Caco-2 (cell line): ENCODE measurements at regions not wholly inside any gene's neighbourhood (a gene's known extent, or its start where the extent isn't known, plus 50 kb on each side); places are given as distances from the start of the nearest gene placed in this dataset.
"Not testable (repeated sequence)": the region's sequence is repeated elsewhere in the genome, so short reads cannot be mapped to it uniquely, and the experiment has no call there.

Experiments used
- BruUV-seq: library from RNA; stranded (reverse); fragments of 400-500 nt; replicated peaks from 2 replicates; lab custom pipeline; 2021; lab: Mats Ljungman, UMichigan
- CTCF ChIA-PET: fragments of 300-600 bp; sonication (Branson Sonifier 250); formaldehyde crosslinking; loops from one replicate; lab custom pipeline; 2022; ENCODE audit warnings: antibody characterized with exemption; lab: Charles Lee
- POLR2A ChIA-PET: fragments of 300-600 bp; sonication (Branson Sonifier 250); formaldehyde crosslinking; loops from one replicate; lab custom pipeline; 2022; ENCODE audit warnings: antibody characterized with exemption; lab: Charles Lee
- DNase-seq, 2 experiments: peaks; one replicate each; pipeline versions ENCODE4 v3.0.0 to v3.0.0-alpha.2; 2020 to 2022
- H3K27me3 ChIP-seq: replicated peaks from 2 replicates; pipeline ENCODE4 v1.6.0; 2011; ENCODE audit warnings: low read length; ENCODE audit not compliant: control insufficient read depth, insufficient read depth
- H3K36me3 ChIP-seq: 2 replicates; pipeline ENCODE4 v1.5.1; 2011; ENCODE audit warnings: low read length; ENCODE audit not compliant: control insufficient read depth, insufficient read depth
- H3K4me1 ChIP-seq: fragments of 250-450 bp; sonication (Bioruptor Pico); 2 replicates; pipeline ENCODE4 v1.5.1; 2020; ENCODE audit warnings: mild to moderate bottlenecking
- H3K4me3 ChIP-seq: 2 replicates; pipeline ENCODE4 v1.5.1; 2011; ENCODE audit warnings: low read depth, mild to moderate bottlenecking, control low read depth, low read length
- H3K9me3 ChIP-seq: fragments of 250-450 bp; sonication (Bioruptor Pico); 2 replicates; pipeline ENCODE4 v1.5.1; 2020; ENCODE audit warnings: mild to moderate bottlenecking, moderate library complexity
- H3K27ac Mint-ChIP-seq: one replicate; pipeline ENCODE4 v1.8.0; 2022; ENCODE audit warnings: mixed read lengths; ENCODE audit not compliant: unreplicated experiment
- H3K27me3 Mint-ChIP-seq: one replicate; pipeline ENCODE4 v1.8.0; 2022; ENCODE audit warnings: mixed read lengths; ENCODE audit not compliant: insufficient read depth, unreplicated experiment
- H3K36me3 Mint-ChIP-seq: one replicate; pipeline ENCODE4 v1.8.0; 2022; ENCODE audit warnings: mild to moderate bottlenecking, mixed read lengths; ENCODE audit not compliant: insufficient read depth, unreplicated experiment
- H3K4me1 Mint-ChIP-seq: one replicate; pipeline ENCODE4 v1.8.0; 2022; ENCODE audit warnings: low read depth, mixed read lengths; ENCODE audit not compliant: unreplicated experiment
- H3K4me3 Mint-ChIP-seq: one replicate; pipeline ENCODE4 v1.8.0; 2022; ENCODE audit warnings: mild to moderate bottlenecking, moderate library complexity, mixed read lengths; ENCODE audit not compliant: unreplicated experiment
- H3K9me3 Mint-ChIP-seq: one replicate; pipeline ENCODE4 v1.8.0; 2022; ENCODE audit warnings: mixed read lengths; ENCODE audit not compliant: unreplicated experiment
- intact Hi-C: fragments of 100-400 bp; cut with micrococcal nuclease; formaldehyde crosslinking; loops from one replicate; pipeline ENCODE4 v1.10.0; 2022; ENCODE audit not compliant: unreplicated experiment
- TF ChIP-seq, protein P1 (sequence below), 2 experiments: fragments of 200-600 bp in 1 of 2; IDR thresholded peaks; 1 replicate in 1 of 2; 2 replicates in 1 of 2; pipeline versions ENCODE4 v1.5.1 to v1.8.0; 2011 to 2022; ENCODE audit warnings: antibody characterized with exemption in 1 of 2, control low read depth in 1 of 2, inconsistent platforms in 1 of 2, low read depth in 1 of 2, low read length in 1 of 2, mild to moderate bottlenecking in 1 of 2, moderate library complexity in 1 of 2; ENCODE audit not compliant: insufficient read depth in 1 of 2, severe bottlenecking in 1 of 2, unreplicated experiment in 1 of 2

DNA sequence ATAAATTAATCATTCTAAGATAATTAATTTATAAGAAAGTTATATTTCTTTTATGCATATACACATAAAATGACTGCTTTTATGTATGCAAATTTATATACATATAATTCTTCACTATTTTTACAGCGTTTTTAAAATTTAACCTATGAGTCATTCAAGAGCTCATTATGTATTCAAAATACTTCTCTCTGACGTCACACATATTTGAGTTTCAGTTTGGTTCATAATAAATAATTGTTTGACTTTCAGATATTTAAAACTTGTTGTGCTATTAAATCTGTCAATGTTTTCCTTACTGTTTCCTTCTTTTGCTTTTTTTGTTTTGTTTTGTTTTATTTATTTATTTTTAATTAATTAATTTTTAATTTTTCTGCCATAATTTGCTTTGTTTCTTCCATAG, 467.5 kb upstream of the ADGRB3 start:
- Histone ChIP-seq H3K36me3 (no peaks in the 10 kb centered on the region), H3K9me3 (no peaks in the 10 kb centered on the region), H3K4me1 (0 out of 2 replicates have a peak, but pooled peaks cover 6% of the 10 kb centered on the region), H3K4me3 (no peak overlapping the region), H3K27me3 (no peaks in the 10 kb centered on the region)
- ChIA-PET CTCF (no interaction called here), POLR2A (no interaction called here)
- no peak for DNase-seq
- intact Hi-C loops, result no loop called here
- no TSS peak for BruUV-seq
- TF ChIP-seq, protein P1, sequence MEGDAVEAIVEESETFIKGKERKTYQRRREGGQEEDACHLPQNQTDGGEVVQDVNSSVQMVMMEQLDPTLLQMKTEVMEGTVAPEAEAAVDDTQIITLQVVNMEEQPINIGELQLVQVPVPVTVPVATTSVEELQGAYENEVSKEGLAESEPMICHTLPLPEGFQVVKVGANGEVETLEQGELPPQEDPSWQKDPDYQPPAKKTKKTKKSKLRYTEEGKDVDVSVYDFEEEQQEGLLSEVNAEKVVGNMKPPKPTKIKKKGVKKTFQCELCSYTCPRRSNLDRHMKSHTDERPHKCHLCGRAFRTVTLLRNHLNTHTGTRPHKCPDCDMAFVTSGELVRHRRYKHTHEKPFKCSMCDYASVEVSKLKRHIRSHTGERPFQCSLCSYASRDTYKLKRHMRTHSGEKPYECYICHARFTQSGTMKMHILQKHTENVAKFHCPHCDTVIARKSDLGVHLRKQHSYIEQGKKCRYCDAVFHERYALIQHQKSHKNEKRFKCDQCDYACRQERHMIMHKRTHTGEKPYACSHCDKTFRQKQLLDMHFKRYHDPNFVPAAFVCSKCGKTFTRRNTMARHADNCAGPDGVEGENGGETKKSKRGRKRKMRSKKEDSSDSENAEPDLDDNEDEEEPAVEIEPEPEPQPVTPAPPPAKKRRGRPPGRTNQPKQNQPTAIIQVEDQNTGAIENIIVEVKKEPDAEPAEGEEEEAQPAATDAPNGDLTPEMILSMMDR (IDR thresholded peaks at IDR 0.05; ENCODE audit: insufficient read depth in 1 of 2, low read depth in 1 of 2, low read length in 1 of 2, severe bottlenecking in 1 of 2, unreplicated experiment in 1 of 2), result no peak
- Mint-ChIP-seq H3K9me3 (no peaks in the 10 kb centered on the region), H3K36me3 (no peaks in the 10 kb centered on the region), H3K4me1 (no peaks in the 10 kb centered on the region), H3K27ac (no peak overlapping the region), H3K4me3 (no peak overlapping the region), H3K27me3 (peaks cover 3% of the 10 kb centered on the region)

DNA sequence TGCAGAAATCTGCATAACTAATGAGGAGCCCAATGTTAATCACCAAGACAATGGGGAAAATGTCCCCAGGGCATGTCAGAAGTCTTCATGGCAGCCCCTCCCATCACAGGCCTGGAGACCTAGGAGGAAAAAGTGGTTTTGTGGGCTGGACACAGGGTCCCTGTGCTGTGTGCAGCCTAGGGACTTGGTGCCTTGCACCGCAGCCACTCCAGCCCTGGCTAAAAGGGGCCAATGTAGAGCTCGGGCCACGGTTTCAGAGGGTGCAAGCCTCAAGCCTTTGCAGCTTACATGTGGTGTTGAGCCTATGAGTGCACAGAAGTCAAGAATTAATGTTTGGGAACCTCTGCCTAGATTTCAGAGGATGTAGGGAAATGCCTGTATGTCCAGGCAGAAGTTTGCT, 474.3 kb upstream of the ADGRB3 start:
- H3K4me3 Mint-ChIP-seq, CTCF ChIA-PET, POLR2A ChIA-PET, BruUV-seq, H3K36me3 Mint-ChIP-seq, H3K4me3 ChIP-seq, H3K9me3 ChIP-seq, H3K9me3 Mint-ChIP-seq, H3K27ac Mint-ChIP-seq, H3K27me3 ChIP-seq, H3K4me1 ChIP-seq, DNase-seq, intact Hi-C loops, H3K36me3 ChIP-seq, H3K27me3 Mint-ChIP-seq, H3K4me1 Mint-ChIP-seq: not testable (repeated sequence)

DNA sequence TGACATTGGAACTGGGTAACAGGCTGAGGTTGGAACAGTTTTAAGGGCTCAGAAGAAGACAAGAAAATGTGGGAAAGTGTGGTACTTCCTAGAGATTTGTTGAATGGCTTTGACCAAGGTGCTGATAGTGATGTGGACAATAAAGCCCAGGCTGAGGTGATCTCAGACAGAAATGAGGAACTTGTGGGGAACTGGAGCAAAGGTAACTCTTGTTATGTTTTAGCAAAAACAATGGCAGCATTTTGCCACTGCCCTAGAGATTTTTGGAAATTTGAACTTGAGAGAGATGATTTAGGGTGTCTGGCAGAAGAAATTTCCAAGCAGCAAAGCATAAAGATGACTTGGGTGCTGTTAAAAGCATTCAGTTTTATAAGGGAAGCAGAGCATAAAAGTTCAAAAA, 474.7 kb upstream of the ADGRB3 start:
- no peaks in the 10 kb centered on the region for H3K36me3 ChIP-seq
- no peaks in the 10 kb centered on the region for H3K27me3 ChIP-seq
- CTCF ChIA-PET, result no interaction called here
- Mint-ChIP-seq H3K4me3 (no peak overlapping the region), H3K4me1 (no peaks in the 10 kb centered on the region), H3K9me3 (no peaks in the 10 kb centered on the region), H3K27ac (no peak overlapping the region), H3K27me3 (no peaks in the 10 kb centered on the region), H3K36me3 (no peaks in the 10 kb centered on the region)
- intact Hi-C loops, result no loop called here
- TF ChIP-seq, protein P1 (IDR thresholded peaks at IDR 0.05; ENCODE audit: insufficient read depth in 1 of 2, low read depth in 1 of 2, low read length in 1 of 2, severe bottlenecking in 1 of 2, unreplicated experiment in 1 of 2), result no peak
- DNase-seq, result no peak
- H3K9me3 ChIP-seq, result peaks cover 3% of the 10 kb centered on the region; the same call in 1 of the 2 replicates
- POLR2A ChIA-PET, result no interaction called here
- no TSS peak for BruUV-seq
- no peaks in the 10 kb centered on the region for H3K4me1 ChIP-seq
- no peak overlapping the region for H3K4me3 ChIP-seq

DNA sequence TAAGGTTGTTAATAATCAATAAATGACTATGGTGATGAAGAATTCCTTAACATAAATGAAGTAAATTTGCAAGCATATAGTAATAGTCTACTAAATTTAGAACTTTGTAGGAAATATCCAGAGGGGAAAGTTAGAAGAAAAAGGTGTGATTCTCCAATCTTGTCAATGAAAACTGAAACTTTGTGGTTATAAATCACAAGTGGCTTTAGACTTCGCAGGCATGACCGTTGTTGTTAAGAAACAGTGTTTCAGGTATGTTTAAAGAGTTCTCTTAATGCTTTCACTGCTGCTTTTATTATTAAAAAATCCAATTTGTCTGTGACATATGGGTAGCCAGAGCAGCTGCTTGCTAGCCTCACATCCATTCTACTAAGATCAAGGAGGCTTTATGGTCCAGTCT, 475.6 kb upstream of the ADGRB3 start:
- H3K4me3 Mint-ChIP-seq, result no peak overlapping the region
- no peaks in the 10 kb centered on the region for H3K36me3 Mint-ChIP-seq
- CTCF ChIA-PET, result no interaction called here
- intact Hi-C loops, result no loop called here
- DNase-seq, result no peak
- BruUV-seq, result no TSS peak
- no peaks in the 10 kb centered on the region for H3K9me3 Mint-ChIP-seq
- H3K4me3 ChIP-seq, result no peak overlapping the region
- H3K27me3 ChIP-seq, result no peaks in the 10 kb centered on the region
- H3K27me3 Mint-ChIP-seq, result no peaks in the 10 kb centered on the region
- H3K4me1 Mint-ChIP-seq, result no peaks in the 10 kb centered on the region
- TF ChIP-seq, protein P1 (IDR thresholded peaks at IDR 0.05; ENCODE audit: insufficient read depth in 1 of 2, low read depth in 1 of 2, low read length in 1 of 2, severe bottlenecking in 1 of 2, unreplicated experiment in 1 of 2), result no peak
- no peaks in the 10 kb centered on the region for H3K4me1 ChIP-seq
- H3K36me3 ChIP-seq, result no peaks in the 10 kb centered on the region
- POLR2A ChIA-PET, result no interaction called here
- H3K9me3 ChIP-seq, result peaks cover 3% of the 10 kb centered on the region; the same call in 1 of the 2 replicates
- H3K27ac Mint-ChIP-seq, result no peak overlapping the region
